Gastrocnemius medialis (tissue), 4 donors: ENCODE measurements at regions not wholly inside any gene's neighbourhood (a gene's known extent, or its start where the extent isn't known, plus 50 kb on each side); places are given as distances from the start of the nearest gene placed in this dataset.

ENCODE experiments used
- POLR2A ChIP-seq, 2 donors: fragments of 450-650 bp; IDR thresholded peaks; one replicate each; pipeline ENCODE4 v1.6.1; 2017; ENCODE audit warnings: antibody characterized with exemption in 2 of 2, mild to moderate bottlenecking in 2 of 2, moderate library complexity in 2 of 2
- TF ChIP-seq, protein P1 (sequence below), 5 experiments: fragments of 450-650 bp in 3 of 5; fragments of 200-600 bp in 2 of 5; sonication (generic) in 2 of 5; IDR thresholded peaks in 4 of 5; conservative IDR thresholded peaks in 1 of 5; 1 replicate in 4 of 5; 2 replicates in 1 of 5; pipeline ENCODE4 v1.5.1; 2016 to 2019; ENCODE audit warnings: antibody characterized with exemption in 5 of 5, mild to moderate bottlenecking in 3 of 5, moderate library complexity in 3 of 5

GRCh38 chr13:31930901-31931522, 100.6 kb upstream of the FRY start:
- TF ChIP-seq, protein P1, sequence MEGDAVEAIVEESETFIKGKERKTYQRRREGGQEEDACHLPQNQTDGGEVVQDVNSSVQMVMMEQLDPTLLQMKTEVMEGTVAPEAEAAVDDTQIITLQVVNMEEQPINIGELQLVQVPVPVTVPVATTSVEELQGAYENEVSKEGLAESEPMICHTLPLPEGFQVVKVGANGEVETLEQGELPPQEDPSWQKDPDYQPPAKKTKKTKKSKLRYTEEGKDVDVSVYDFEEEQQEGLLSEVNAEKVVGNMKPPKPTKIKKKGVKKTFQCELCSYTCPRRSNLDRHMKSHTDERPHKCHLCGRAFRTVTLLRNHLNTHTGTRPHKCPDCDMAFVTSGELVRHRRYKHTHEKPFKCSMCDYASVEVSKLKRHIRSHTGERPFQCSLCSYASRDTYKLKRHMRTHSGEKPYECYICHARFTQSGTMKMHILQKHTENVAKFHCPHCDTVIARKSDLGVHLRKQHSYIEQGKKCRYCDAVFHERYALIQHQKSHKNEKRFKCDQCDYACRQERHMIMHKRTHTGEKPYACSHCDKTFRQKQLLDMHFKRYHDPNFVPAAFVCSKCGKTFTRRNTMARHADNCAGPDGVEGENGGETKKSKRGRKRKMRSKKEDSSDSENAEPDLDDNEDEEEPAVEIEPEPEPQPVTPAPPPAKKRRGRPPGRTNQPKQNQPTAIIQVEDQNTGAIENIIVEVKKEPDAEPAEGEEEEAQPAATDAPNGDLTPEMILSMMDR (IDR thresholded peaks at IDR 0.05 in 4 of 5, conservative IDR thresholded peaks at IDR 0.05 in 1 of 5) = no peak
- TF ChIP-seq POLR2A (IDR thresholded peaks at IDR 0.05) = no peak
